H1 (cell line): ENCODE measurements at regions not wholly inside any gene's neighbourhood (a gene's known extent, or its start where the extent isn't known, plus 50 kb on each side); places are given as distances from the start of the nearest gene placed in this dataset.

Experiments used
- ASH2L ChIP-seq: fragments of 200-600, 300-600 bp; sonication (generic); IDR thresholded peaks from one replicate; pipeline ENCODE4 v1.7.1; 2017; ENCODE audit warnings: low read length
- GTF2F1 ChIP-seq: IDR thresholded peaks from 2 replicates; pipeline ENCODE4 v1.6.1; 2012; ENCODE audit warnings: low read depth, low read length, improper control_type of control experiment, borderline replicate concordance
- KDM1A ChIP-seq: fragments of 200-600, 300-600 bp; sonication (generic); IDR thresholded peaks from 2 replicates; pipeline ENCODE4 v1.7.1; 2016; ENCODE audit warnings: mild to moderate bottlenecking, low read length, borderline replicate concordance
- KDM5A ChIP-seq: fragments of 200-600 bp; IDR thresholded peaks from 2 replicates; pipeline ENCODE4 v1.7.1; 2012; ENCODE audit warnings: mild to moderate bottlenecking, low read length, inconsistent platforms, mixed read lengths

DNA sequence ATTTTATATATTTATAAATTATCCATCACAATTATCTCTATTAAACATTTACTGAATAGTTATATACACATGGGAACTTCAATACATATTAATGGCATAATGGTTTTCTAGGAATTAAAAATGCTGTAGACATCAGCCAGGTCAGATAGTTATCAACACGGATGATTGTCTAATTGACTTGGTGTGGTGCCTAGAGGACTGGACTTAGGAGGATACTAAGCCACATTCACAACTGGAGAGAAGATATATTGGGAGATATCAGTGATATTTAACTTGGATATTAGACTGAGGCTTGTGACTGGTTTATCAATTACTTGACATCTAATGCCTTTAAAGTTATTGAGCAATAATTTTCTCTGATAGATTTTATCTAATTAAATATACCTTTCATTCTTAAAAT lies 794.5 kb upstream of the ANO3 start (continued):
- no peak for TF ChIP-seq ASH2L
- no peak for TF ChIP-seq GTF2F1
- TF ChIP-seq KDM5A: no peak
- TF ChIP-seq KDM1A: no peak
